ENCODE measurements at regions not wholly inside any gene's neighbourhood (a gene's known extent, or its start where the extent isn't known, plus 50 kb on each side); places are given as distances from the start of the nearest gene placed in this dataset.

- H3K9me3 ChIP-seq (ENCODE audit: low read depth, low read length): no peaks in the 10 kb centered on the region
- H3K36me3 ChIP-seq (ENCODE audit: insufficient read depth, low read length): no peaks in the 10 kb centered on the region
- no peak overlapping the region for H3K27ac ChIP-seq (ENCODE audit: low read depth, low read length)
- peaks cover 8% of the 10 kb centered on the region for H3K4me1 ChIP-seq (ENCODE audit: insufficient read depth, low read length)
- no peaks in the 10 kb centered on the region for H3K79me2 ChIP-seq (ENCODE audit: insufficient read depth, low read length)
- TF ChIP-seq CTCF (IDR thresholded peaks at IDR 0.05; ENCODE audit: extremely low read depth, low read depth, low read length): no peak
- H3K27me3 ChIP-seq (ENCODE audit: insufficient read depth, low read length): peaks cover 27% of the 10 kb centered on the region
- H2AFZ ChIP-seq (ENCODE audit: low read length): no peak overlapping the region
- H3K4me3 ChIP-seq (ENCODE audit: insufficient read depth, low read length): no peak overlapping the region
- no peaks in the 10 kb centered on the region for H4K20me1 ChIP-seq (ENCODE audit: insufficient read depth, low read length)
- no peak overlapping the region for H3K4me2 ChIP-seq (ENCODE audit: insufficient read depth, low read length)
- no peak for DNase-seq (ENCODE audit: insufficient read length, low spot score, missing footprints)
Observed at GRCh38 chr3:43957553-43957952, 266.8 kb downstream of the ABHD5 start.

GRCh38 chr3:43958005-43958770 lies 267.4 kb downstream of the ABHD5 start:
- H3K4me1 ChIP-seq (ENCODE audit: insufficient read depth, low read length): peaks cover 8% of the 10 kb centered on the region

GRCh38 chr3:43958973-43959372 lies 268.2 kb downstream of the ABHD5 start:
- no peak for DNase-seq (ENCODE audit: insufficient read length, low spot score, missing footprints)
- Histone ChIP-seq H3K36me3 (ENCODE audit: insufficient read depth, low read length) (no peaks in the 10 kb centered on the region), H3K4me2 (ENCODE audit: insufficient read depth, low read length) (no peak overlapping the region), H3K27ac (ENCODE audit: low read depth, low read length) (no peak overlapping the region), H2AFZ (ENCODE audit: low read length) (no peak overlapping the region), H3K9me3 (ENCODE audit: low read depth, low read length) (no peaks in the 10 kb centered on the region), H3K79me2 (ENCODE audit: insufficient read depth, low read length) (no peaks in the 10 kb centered on the region), H3K4me3 (ENCODE audit: insufficient read depth, low read length) (no peak overlapping the region), H4K20me1 (ENCODE audit: insufficient read depth, low read length) (no peaks in the 10 kb centered on the region), H3K27me3 (ENCODE audit: insufficient read depth, low read length) (peaks cover 28% of the 10 kb centered on the region), H3K4me1 (ENCODE audit: insufficient read depth, low read length) (peaks cover 2% of the 10 kb centered on the region)
- no peak for TF ChIP-seq CTCF (IDR thresholded peaks at IDR 0.05; ENCODE audit: extremely low read depth, low read depth, low read length)

More at GRCh38 chr3:43958005-43958770, 267.4 kb downstream of the ABHD5 start:
- no peaks in the 10 kb centered on the region for H3K9me3 ChIP-seq (ENCODE audit: low read depth, low read length)
- H3K27me3 ChIP-seq (ENCODE audit: insufficient read depth, low read length): peaks cover 28% of the 10 kb centered on the region
- no peak overlapping the region for H3K4me2 ChIP-seq (ENCODE audit: insufficient read depth, low read length)
- TF ChIP-seq CTCF (IDR thresholded peaks at IDR 0.05; ENCODE audit: extremely low read depth, low read depth, low read length): no peak
- H4K20me1 ChIP-seq (ENCODE audit: insufficient read depth, low read length): no peaks in the 10 kb centered on the region
- no peak overlapping the region for H3K4me3 ChIP-seq (ENCODE audit: insufficient read depth, low read length)
- H3K36me3 ChIP-seq (ENCODE audit: insufficient read depth, low read length): no peaks in the 10 kb centered on the region
- H2AFZ ChIP-seq (ENCODE audit: low read length): no peak overlapping the region
- no peak overlapping the region for H3K27ac ChIP-seq (ENCODE audit: low read depth, low read length)
- H3K79me2 ChIP-seq (ENCODE audit: insufficient read depth, low read length): no peaks in the 10 kb centered on the region
- no peak for DNase-seq (ENCODE audit: insufficient read length, low spot score, missing footprints)

GRCh38 chr3:43959498-43960447 lies 269.0 kb downstream of the ABHD5 start:
- Histone ChIP-seq H3K27me3 (ENCODE audit: insufficient read depth, low read length) (peaks cover 28% of the 10 kb centered on the region), H3K79me2 (ENCODE audit: insufficient read depth, low read length) (no peaks in the 10 kb centered on the region), H3K9me3 (ENCODE audit: low read depth, low read length) (no peaks in the 10 kb centered on the region), H3K27ac (ENCODE audit: low read depth, low read length) (no peak overlapping the region), H3K4me1 (ENCODE audit: insufficient read depth, low read length) (no peaks in the 10 kb centered on the region), H4K20me1 (ENCODE audit: insufficient read depth, low read length) (no peaks in the 10 kb centered on the region), H2AFZ (ENCODE audit: low read length) (no peak overlapping the region), H3K4me2 (ENCODE audit: insufficient read depth, low read length) (no peak overlapping the region), H3K36me3 (ENCODE audit: insufficient read depth, low read length) (no peaks in the 10 kb centered on the region), H3K4me3 (ENCODE audit: insufficient read depth, low read length) (no peak overlapping the region)
- DNase-seq (ENCODE audit: insufficient read length, low spot score, missing footprints): peak; percentile 31
- TF ChIP-seq CTCF (IDR thresholded peaks at IDR 0.05; ENCODE audit: extremely low read depth, low read depth, low read length): no peak

Measured in osteoblast (primary cell).